HFF-Myc (cell line): ENCODE measurements at regions not wholly inside any gene's neighbourhood (a gene's known extent, or its start where the extent isn't known, plus 50 kb on each side); places are given as distances from the start of the nearest gene placed in this dataset.

Source experiments
- DNase-seq: peaks from one replicate; pipeline ENCODE4 v3.0.0-alpha.2; 2011; ENCODE audit warnings: low read depth; ENCODE audit errors: extremely low read depth
- H3K4me3 ChIP-seq: replicated peaks from 2 replicates; pipeline ENCODE4 v1.5.1; 2011; ENCODE audit warnings: low read depth, mild to moderate bottlenecking, control low read depth, low read length
- TF ChIP-seq, protein P1 (sequence below): IDR thresholded peaks from 2 replicates; pipeline ENCODE4 v1.5.1; 2012; ENCODE audit warnings: mild to moderate bottlenecking, low read depth, low read length, control low read depth; ENCODE audit errors: missing control alignments

DNA sequence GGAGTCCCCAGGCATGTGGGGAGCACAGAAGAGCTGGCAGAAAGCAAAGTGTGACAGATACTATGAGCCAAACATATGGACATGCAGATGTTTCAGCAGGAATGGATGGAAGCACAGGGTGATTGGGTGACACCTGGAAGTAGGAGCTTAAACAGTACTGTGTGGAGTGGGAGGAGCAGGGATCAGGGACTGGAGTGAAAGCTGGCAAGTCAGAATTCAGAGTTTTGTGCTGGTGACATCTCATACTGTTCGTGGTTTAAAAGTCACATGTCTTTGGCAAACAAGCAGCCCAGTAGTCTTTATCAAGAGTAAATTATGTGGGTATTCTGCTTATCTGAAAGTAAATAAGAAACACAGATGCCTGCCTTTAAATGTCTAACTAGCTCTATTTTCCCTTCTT is 408.2 kb downstream of the COG6 start:
- TF ChIP-seq, protein P1, sequence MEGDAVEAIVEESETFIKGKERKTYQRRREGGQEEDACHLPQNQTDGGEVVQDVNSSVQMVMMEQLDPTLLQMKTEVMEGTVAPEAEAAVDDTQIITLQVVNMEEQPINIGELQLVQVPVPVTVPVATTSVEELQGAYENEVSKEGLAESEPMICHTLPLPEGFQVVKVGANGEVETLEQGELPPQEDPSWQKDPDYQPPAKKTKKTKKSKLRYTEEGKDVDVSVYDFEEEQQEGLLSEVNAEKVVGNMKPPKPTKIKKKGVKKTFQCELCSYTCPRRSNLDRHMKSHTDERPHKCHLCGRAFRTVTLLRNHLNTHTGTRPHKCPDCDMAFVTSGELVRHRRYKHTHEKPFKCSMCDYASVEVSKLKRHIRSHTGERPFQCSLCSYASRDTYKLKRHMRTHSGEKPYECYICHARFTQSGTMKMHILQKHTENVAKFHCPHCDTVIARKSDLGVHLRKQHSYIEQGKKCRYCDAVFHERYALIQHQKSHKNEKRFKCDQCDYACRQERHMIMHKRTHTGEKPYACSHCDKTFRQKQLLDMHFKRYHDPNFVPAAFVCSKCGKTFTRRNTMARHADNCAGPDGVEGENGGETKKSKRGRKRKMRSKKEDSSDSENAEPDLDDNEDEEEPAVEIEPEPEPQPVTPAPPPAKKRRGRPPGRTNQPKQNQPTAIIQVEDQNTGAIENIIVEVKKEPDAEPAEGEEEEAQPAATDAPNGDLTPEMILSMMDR, result no peak
- no peak overlapping the region for H3K4me3 ChIP-seq
- DNase-seq, result no peak

DNA sequence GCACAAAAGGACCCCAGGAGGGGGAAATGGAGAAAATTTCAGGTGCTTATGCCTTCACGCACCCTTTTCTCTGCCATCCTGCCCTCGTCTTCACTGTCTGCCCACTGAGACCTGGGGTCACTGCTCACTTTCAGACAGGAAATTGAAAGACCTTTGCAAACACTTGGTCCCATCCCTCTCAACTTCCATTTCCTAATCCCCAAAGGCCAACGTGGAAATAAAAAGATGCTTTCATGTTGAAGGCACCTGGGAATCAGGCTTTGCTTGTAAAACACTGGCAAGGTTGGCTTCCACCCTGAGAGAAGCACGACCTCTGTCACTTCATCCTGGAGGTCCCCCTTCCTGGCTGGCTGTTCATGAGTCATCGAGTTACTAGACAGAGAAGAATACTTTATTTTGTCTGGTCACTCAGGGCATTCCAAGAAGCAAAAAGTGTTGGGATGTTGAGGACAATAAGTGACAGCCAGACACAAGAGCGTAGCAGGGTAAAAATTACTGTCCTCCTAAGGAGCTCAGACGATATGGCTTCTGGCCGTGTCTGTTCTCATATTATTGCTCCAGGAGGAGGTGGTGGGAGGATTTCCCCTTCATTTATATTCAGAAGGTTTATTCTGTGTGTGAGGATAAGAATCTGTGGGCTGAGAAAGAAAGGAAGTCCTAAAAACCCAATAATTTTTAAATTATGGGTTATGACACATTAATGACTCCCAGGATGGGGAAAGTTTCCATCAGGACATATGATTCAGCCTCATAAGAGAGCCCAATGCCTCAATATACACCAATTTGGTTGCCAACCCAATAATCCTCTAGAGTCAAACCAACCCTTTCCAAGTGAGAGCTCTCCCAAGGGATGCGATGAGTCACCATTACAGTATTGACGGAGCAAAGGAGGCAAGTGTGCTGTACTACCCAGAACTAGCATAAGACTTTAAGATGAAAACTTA is 409.0 kb downstream of the COG6 start:
- TF ChIP-seq, protein P1, result no peak
- no peak overlapping the region for H3K4me3 ChIP-seq
- peak; percentile 51 for DNase-seq

DNA sequence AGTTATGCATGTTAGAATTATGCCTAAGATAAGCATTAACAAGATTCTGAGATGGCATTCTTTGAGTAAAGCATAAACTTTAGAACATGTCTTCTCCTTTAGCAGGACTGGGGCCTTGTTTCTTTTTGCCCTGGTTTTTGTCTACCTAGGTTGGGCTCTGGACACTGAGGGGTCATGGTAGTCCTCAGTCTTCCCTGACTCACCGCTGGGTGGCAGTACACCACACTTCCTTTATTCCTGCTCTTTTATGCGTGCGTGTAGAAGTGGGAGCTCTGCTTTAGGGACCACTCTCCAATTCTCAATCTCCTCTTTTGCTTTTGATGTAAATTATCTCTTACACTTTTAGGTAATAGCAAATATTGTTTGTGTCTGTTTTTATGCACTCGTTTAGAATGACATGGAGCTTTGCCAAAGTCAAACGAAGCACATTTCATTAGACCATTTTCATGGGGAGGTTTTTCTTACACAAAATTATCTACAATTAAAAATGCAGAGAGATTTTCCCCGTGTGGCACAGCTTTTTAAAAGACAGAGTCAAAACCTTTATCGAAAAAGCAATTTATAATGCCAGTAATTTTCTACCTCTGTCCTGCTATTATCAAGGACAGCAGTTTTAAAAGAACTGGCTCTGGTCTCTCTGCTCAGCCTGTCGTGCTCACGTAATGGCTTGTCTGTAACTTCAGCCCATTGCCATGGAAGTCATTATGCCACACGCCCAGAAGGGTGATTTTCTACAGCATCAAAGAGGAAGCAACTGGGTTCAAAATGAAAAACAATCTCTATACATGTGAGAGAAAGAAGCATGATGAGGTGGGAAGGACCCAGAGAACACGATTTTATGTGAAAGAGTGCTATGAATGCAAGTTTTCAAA is 413.9 kb downstream of the COG6 start:
- H3K4me3 ChIP-seq, result no peak overlapping the region
- peak; percentile 40 for DNase-seq
- TF ChIP-seq, protein P1, result peak; percentile 78

DNA sequence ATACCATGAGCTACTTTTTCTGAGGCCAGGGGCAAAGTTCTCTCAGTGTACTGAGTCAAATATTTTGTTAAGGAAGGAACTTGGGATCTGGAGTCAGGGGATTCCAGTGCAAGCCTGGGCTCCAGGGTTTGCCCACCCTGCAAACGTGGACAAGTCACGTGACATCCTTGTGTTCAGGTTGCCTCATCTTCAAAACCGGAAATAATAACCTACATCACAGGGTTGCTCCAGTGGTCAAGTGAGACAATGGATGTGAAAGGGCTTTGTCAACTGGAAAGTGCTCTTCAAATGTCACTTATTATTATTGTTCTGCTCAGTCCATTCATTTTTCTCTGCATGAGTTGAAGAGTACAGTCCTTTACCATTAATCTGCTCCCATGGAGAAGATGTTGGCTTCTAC is 414.9 kb downstream of the COG6 start:
- no peak for DNase-seq
- TF ChIP-seq, protein P1, result no peak
- no peak overlapping the region for H3K4me3 ChIP-seq

DNA sequence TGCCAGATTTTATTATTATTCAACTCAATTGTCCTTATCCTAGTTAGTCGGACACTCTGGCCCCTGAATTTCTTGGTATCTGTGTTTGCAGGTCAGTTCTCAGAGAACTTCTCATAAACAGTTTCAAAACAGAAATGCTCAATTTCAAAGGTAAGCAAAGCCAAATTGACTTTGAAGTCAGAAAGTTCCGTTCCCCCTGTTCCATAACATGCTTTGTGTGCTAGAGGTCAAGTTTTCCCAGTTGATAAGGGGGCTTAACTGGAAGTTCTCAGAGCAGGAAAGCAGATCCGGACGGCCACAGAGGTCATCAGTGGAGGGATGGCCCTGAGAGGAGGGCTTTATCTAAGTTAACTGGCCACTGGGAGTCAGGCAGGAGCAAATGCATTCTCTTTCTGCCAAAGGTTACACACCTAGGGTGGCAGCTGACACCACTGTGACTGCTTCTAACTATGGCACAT is 417.2 kb downstream of the COG6 start:
- TF ChIP-seq, protein P1, result no peak

DNA sequence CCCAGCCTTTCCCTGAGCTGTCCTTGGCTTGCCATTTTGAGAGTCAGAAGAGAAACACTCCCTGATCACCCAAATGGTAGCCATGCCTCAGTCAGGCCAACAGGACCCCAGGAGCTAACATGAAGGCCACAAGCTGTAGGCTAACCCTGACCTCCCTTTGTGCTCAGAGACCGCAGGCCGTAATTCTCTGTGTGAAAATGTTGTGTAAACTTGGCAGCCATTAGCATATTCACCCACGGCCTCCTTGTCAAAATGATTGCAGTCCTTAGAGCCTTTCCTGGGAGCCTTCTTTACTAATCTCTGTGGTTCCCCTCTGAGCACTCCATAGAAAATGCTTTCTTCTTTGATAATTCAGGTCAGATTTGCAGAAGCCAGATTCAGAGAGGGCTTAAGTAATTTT is 418.9 kb downstream of the COG6 start:
- DNase-seq, result no peak
- H3K4me3 ChIP-seq, result no peak overlapping the region
- TF ChIP-seq, protein P1, result no peak

More for the DNA sequence above, 417.2 kb downstream of the COG6 start:
- H3K4me3 ChIP-seq, result no peak overlapping the region
- no peak for DNase-seq
